C4-2B (cell line): ENCODE measurements at regions not wholly inside any gene's neighbourhood (a gene's known extent, or its start where the extent isn't known, plus 50 kb on each side); places are given as distances from the start of the nearest gene placed in this dataset.
"Not testable (repeated sequence)": the region's sequence is repeated elsewhere in the genome, so short reads cannot be mapped to it uniquely, and the experiment has no call there.

Experiments
- CTCF ChIP-seq: fragments of 450-650 bp; conservative IDR thresholded peaks from 2 replicates; pipeline ENCODE4 v1.5.1; 2017; ENCODE audit warnings: mild to moderate bottlenecking
- ZFX ChIP-seq: fragments of 450-650 bp; IDR thresholded peaks from 2 replicates; pipeline ENCODE4 v1.6.1; 2017

- not testable (repeated sequence) for TF ChIP-seq CTCF, ZFX
These were observed 114.3 kb upstream of the RAI2 start for GRCh38 chrX:17975349-17975748.
